Sigmoid colon (tissue), 6 donors: ENCODE measurements at regions not wholly inside any gene's neighbourhood (a gene's known extent, or its start where the extent isn't known, plus 50 kb on each side); places are given as distances from the start of the nearest gene placed in this dataset.

Experiments used
- DNase-seq: peaks from one replicate; pipeline ENCODE4 v3.0.0-alpha.2; 2019
- H3K27ac ChIP-seq, 4 donors: fragments of 200-600 bp; sonication (generic); one replicate each; pipeline ENCODE4 v1.5.1; 2016 to 2019; ENCODE audit warnings: mild to moderate bottlenecking in 1 of 4
- H3K27me3 ChIP-seq, 3 donors: fragments of 200-600 bp; sonication (generic); one replicate each; pipeline ENCODE4 v1.5.1; 2019; ENCODE audit warnings: mild to moderate bottlenecking in 1 of 3
- H3K36me3 ChIP-seq, 4 donors: fragments of 200-600 bp; sonication (generic); one replicate each; pipeline ENCODE4 v1.5.1; 2016 to 2019
- H3K4me1 ChIP-seq, 4 donors: fragments of 200-600 bp; sonication (generic); one replicate each; pipeline ENCODE4 v1.5.1; 2017 to 2019
- H3K4me3 ChIP-seq, 4 donors: fragments of 200-600 bp; sonication (generic); one replicate each; pipeline ENCODE4 v1.5.1; 2017 to 2019; ENCODE audit warnings: mild to moderate bottlenecking in 2 of 4, moderate library complexity in 1 of 4
- H3K9me3 ChIP-seq, 4 donors: fragments of 200-600 bp in 3 of 4; sonication (generic) in 3 of 4; one replicate each; pipeline versions ENCODE4 v1.5.1 to v1.6.1; 2013 to 2019
- CTCF ChIP-seq, 4 experiments: fragments of 450-650 bp in 3 of 4; fragments of 200-600 bp in 1 of 4; IDR thresholded peaks; one replicate each; pipeline ENCODE4 v1.5.1; 2016 to 2019; ENCODE audit warnings: antibody characterized with exemption in 4 of 4, mild to moderate bottlenecking in 3 of 4, moderate library complexity in 2 of 4
- EP300 ChIP-seq, 4 donors: sonication (generic); formaldehyde crosslinking; IDR thresholded peaks; one replicate each; pipeline ENCODE4 v1.6.1; 2017; ENCODE audit warnings: antibody characterized with exemption in 4 of 4
- POLR2A ChIP-seq, 2 donors: fragments of 450-650 bp; IDR thresholded peaks; one replicate each; pipeline ENCODE4 v1.6.1; 2016; ENCODE audit warnings: antibody characterized with exemption in 2 of 2, mild to moderate bottlenecking in 2 of 2, moderate library complexity in 2 of 2
- POLR2AphosphoS5 ChIP-seq, 4 donors: sonication (generic); formaldehyde crosslinking; IDR thresholded peaks; one replicate each; pipeline ENCODE4 v1.6.1; 2017; ENCODE audit warnings: antibody characterized with exemption in 4 of 4
- WGBS, 2 donors: extraction: QIAGEN DNeasy Blood & Tissue Kit; methylation state at CpG; one replicate each; pipeline ENCODE4 v1.1.7; 2013; 5-methylcytosine and 5-hydroxymethylcytosine counted together
- intact Hi-C: fragments of 100-400 bp; cut with DNase I; formaldehyde crosslinking; loops from one replicate; pipeline ENCODE4 v1.15.1; 2023
- donor health status: healthy with polysubstance abuse.
- donor health status: healthy.

GRCh38 chr12:127635838-127636237 is 631.1 kb upstream of the TMEM132C start:
- 85 to 90% methylated on average over 4 of the region's 4 CpGs for WGBS, 2 donors

GRCh38 chr12:127636882-127637281 is 630.1 kb upstream of the TMEM132C start:
- Histone ChIP-seq H3K36me3 (no peaks in the 10 kb centered on the region), H3K27me3 (no peaks in the 10 kb centered on the region), H3K4me1 (no peaks in the 10 kb centered on the region), H3K27ac (no peak overlapping the region), H3K4me3 (no peak overlapping the region), H3K9me3 (no peaks in the 10 kb centered on the region)
- intact Hi-C loops = no loop called here
- TF ChIP-seq EP300 (IDR thresholded peaks at IDR 0.05) (no peak), CTCF (IDR thresholded peaks at IDR 0.05) (no peak), POLR2A (IDR thresholded peaks at IDR 0.05) (no peak), POLR2AphosphoS5 (IDR thresholded peaks at IDR 0.05) (no peak)
- WGBS, 2 donors = 55 to 61% methylated on average over 2 of the region's 2 CpGs
- no peak for DNase-seq

More at GRCh38 chr12:127635838-127636237, 631.1 kb upstream of the TMEM132C start:
- Histone ChIP-seq H3K36me3 (no peaks in the 10 kb centered on the region), H3K27ac (no peak overlapping the region), H3K4me1 (no peaks in the 10 kb centered on the region), H3K4me3 (no peak overlapping the region), H3K9me3 (no peaks in the 10 kb centered on the region), H3K27me3 (no peaks in the 10 kb centered on the region)
- TF ChIP-seq EP300 (IDR thresholded peaks at IDR 0.05) (no peak), CTCF (IDR thresholded peaks at IDR 0.05) (no peak), POLR2AphosphoS5 (IDR thresholded peaks at IDR 0.05) (no peak), POLR2A (IDR thresholded peaks at IDR 0.05) (no peak)
- intact Hi-C loops = no loop called here
- DNase-seq = no peak

DNA sequence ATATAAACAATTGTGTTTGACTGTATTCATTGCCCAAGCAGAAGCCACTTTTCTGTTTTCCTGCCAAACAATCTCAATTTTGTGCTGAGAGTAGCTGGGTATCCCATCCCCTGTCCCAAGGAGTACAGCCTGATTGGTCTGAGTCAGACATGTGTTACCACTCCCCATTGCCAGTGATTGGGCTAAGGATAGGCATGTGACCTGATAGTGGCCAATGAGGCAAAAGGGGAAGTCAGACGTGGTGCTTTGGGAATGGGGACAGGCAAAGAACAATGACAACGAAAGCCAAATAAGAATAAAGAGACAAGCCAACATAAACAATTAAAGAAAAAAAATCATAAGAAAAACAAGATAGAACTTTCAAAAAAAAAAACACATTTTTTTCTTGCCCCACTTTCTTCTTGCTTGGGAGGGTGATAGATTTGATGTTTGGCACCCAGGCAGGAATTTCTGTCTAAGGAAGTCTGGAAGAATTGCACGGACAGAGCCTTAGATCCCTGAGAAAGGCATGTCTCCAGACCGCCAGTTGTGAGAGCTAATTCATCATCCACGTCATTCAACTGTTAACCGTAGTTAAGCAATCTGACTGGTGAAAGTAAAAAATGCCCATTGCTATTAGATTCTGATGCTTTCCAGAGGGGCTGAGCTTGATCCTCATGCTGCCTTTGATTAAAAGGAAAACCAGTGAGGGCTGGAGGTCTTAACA is 626.6 kb upstream of the TMEM132C start:
- no peak overlapping the region for H3K27ac ChIP-seq
- DNase-seq = no peak
- no peak overlapping the region for H3K4me3 ChIP-seq
- H3K4me1 ChIP-seq = no peaks in the 10 kb centered on the region
- H3K9me3 ChIP-seq = no peaks in the 10 kb centered on the region
- no peaks in the 10 kb centered on the region for H3K36me3 ChIP-seq
- no peaks in the 10 kb centered on the region for H3K27me3 ChIP-seq
- TF ChIP-seq POLR2AphosphoS5 (IDR thresholded peaks at IDR 0.05) = no peak
- TF ChIP-seq CTCF (IDR thresholded peaks at IDR 0.05) = no peak
- TF ChIP-seq POLR2A (IDR thresholded peaks at IDR 0.05) = no peak
- TF ChIP-seq EP300 (IDR thresholded peaks at IDR 0.05) = no peak
- 65 to 68% methylated on average over 6 of the region's 6 CpGs for WGBS, 2 donors
- intact Hi-C loops = no loop called here

GRCh38 chr12:127642208-127642607 is 624.8 kb upstream of the TMEM132C start:
- intact Hi-C loops = no loop called here
- no peaks in the 10 kb centered on the region for H3K9me3 ChIP-seq
- H3K27me3 ChIP-seq = no peaks in the 10 kb centered on the region
- TF ChIP-seq CTCF (IDR thresholded peaks at IDR 0.05) (no peak), POLR2A (IDR thresholded peaks at IDR 0.05) (no peak), POLR2AphosphoS5 (IDR thresholded peaks at IDR 0.05) (no peak), EP300 (IDR thresholded peaks at IDR 0.05) (no peak)
- H3K27ac ChIP-seq = no peak overlapping the region
- H3K4me1 ChIP-seq = no peaks in the 10 kb centered on the region
- no peak for DNase-seq
- 93 to 94% methylated on average over 8 of the region's 8 CpGs for WGBS, 2 donors
- no peak overlapping the region for H3K4me3 ChIP-seq
- H3K36me3 ChIP-seq = no peaks in the 10 kb centered on the region

DNA sequence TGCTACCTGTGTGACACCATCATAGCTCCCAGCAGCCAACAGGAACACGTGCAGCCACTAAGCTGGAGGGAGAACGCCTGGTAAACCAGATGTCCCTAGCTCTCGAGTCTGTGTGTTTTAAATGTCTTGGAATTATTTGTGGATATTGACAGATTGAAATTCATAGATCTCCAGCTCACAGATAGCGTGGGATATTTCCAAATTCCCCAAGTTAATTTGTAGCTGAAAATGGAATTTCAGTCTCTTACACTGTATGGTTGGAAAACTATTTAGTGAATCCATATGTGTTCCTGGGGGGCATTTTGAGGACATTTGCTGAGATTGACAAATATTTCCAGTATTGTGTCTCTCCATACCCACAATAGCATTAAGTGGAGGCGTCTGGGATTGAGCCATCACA is 618.6 kb upstream of the TMEM132C start:
- DNase-seq = no peak
- Histone ChIP-seq H3K27ac (no peak overlapping the region), H3K4me1 (no peaks in the 10 kb centered on the region), H3K27me3 (no peaks in the 10 kb centered on the region), H3K9me3 (no peaks in the 10 kb centered on the region), H3K4me3 (no peak overlapping the region), H3K36me3 (no peaks in the 10 kb centered on the region)
- no peak for TF ChIP-seq EP300 (IDR thresholded peaks at IDR 0.05)
- TF ChIP-seq POLR2A (IDR thresholded peaks at IDR 0.05) = no peak
- no peak for TF ChIP-seq CTCF (IDR thresholded peaks at IDR 0.05)
- no peak for TF ChIP-seq POLR2AphosphoS5 (IDR thresholded peaks at IDR 0.05)
- intact Hi-C loops = no loop called here
- 77 to 86% methylated on average over 5 of the region's 5 CpGs for WGBS, 2 donors
